ENCODE measurements at regions not wholly inside any gene's neighbourhood (a gene's known extent, or its start where the extent isn't known, plus 50 kb on each side); places are given as distances from the start of the nearest gene placed in this dataset.

- Histone ChIP-seq H3K9me3 (ENCODE audit: control insufficient read depth in 1 of 2, insufficient read depth in 1 of 2, low read depth in 1 of 2, low read length in 2 of 2) (no peaks in the 10 kb centered on the region; a peak in 1 of 4 replicates), H3K27ac (ENCODE audit: low read depth, low read length) (no peak overlapping the region), H3K4me1 (ENCODE audit: control insufficient read depth in 1 of 2, insufficient read depth in 2 of 2, low read length in 2 of 2) (no peaks in the 10 kb centered on the region), H3K4me3 (replicated peaks in 1 of 2; ENCODE audit: low read depth in 1 of 2, low read length in 2 of 2) (no peak overlapping the region), H3K27me3 (ENCODE audit: insufficient read depth, low read length) (no peaks in the 10 kb centered on the region), H4K20me1 (ENCODE audit: insufficient read depth) (no peaks in the 10 kb centered on the region), H3K9me2 (ENCODE audit: insufficient read depth) (no peaks in the 10 kb centered on the region), H3K79me2 (ENCODE audit: insufficient read depth, low read length) (no peaks in the 10 kb centered on the region), H3K36me3 (ENCODE audit: control insufficient read depth in 1 of 2, insufficient read depth in 2 of 2, low read length in 2 of 2) (no peaks in the 10 kb centered on the region), H3K4me2 (ENCODE audit: low read length) (no peak overlapping the region), H3K9ac (ENCODE audit: low read length) (no peak overlapping the region), H2AFZ (ENCODE audit: low read depth, low read length, poor library complexity, severe bottlenecking) (no peak overlapping the region)
- BruUV-seq (replicated peaks): no TSS peak
- intact Hi-C loops (cut with micrococcal nuclease): no loop called here
- ChIA-PET RAD21 (ENCODE audit: low non-redundant PET in 1 of 2, low total read pairs in 2 of 2, uncharacterized antibody in 2 of 2, unreplicated experiment in 2 of 2) (no interaction called here), CTCF (no interaction called here), POLR2A (no interaction called here)
- DNase-seq (ENCODE audit: low read depth, low spot score) (no peak), ATAC-seq (no peak)
- TF ChIP-seq CBX3 (IDR thresholded peaks at IDR 0.05; ENCODE audit: low read depth): no peak
- TF ChIP-seq ZBTB33 (IDR thresholded peaks at IDR 0.05; ENCODE audit: extremely low read depth, insufficient replicate concordance, low read length): no peak
- no peak for TF ChIP-seq POLR2AphosphoS5 (IDR thresholded peaks at IDR 0.05; ENCODE audit: low read depth, low read length)
- TF ChIP-seq EGR1 (IDR thresholded peaks at IDR 0.05; ENCODE audit: low read depth): no peak
- TF ChIP-seq TCF7L2 (IDR thresholded peaks at IDR 0.05; ENCODE audit: borderline replicate concordance, extremely low read depth, insufficient read depth, insufficient read length): no peak
- no peak for TF ChIP-seq ZFX (IDR thresholded peaks at IDR 0.05)
- no peak for TF ChIP-seq ZNF274 (IDR thresholded peaks at IDR 0.05; ENCODE audit: low read depth, low read length)
- no peak for TF ChIP-seq CEBPB (IDR thresholded peaks at IDR 0.05; ENCODE audit: low read depth)
- no peak for TF ChIP-seq SIN3A (IDR thresholded peaks at IDR 0.05; ENCODE audit: low read depth)
- no peak for TF ChIP-seq REST (IDR thresholded peaks at IDR 0.05; ENCODE audit: low read depth)
- no peak for TF ChIP-seq JUND (IDR thresholded peaks at IDR 0.05)
- no peak for TF ChIP-seq SP1 (IDR thresholded peaks at IDR 0.05; ENCODE audit: low read depth)
- TF ChIP-seq CTCF (IDR thresholded peaks at IDR 0.05 in 2 of 3, conservative IDR thresholded peaks at IDR 0.05 in 1 of 3; ENCODE audit: borderline replicate concordance in 1 of 3, insufficient read depth in 1 of 3, low read depth in 2 of 3, low read length in 2 of 3): no peak
- TF ChIP-seq FOSL1 (IDR thresholded peaks at IDR 0.05; ENCODE audit: low read depth): no peak
- TF ChIP-seq YY1 (IDR thresholded peaks at IDR 0.05; ENCODE audit: extremely low read depth, insufficient replicate concordance, low read depth, low read length): no peak
- no peak for TF ChIP-seq POLR2A (IDR thresholded peaks at IDR 0.05; ENCODE audit: borderline replicate concordance, extremely low read depth, insufficient read depth, insufficient read length)
- no peak for TF ChIP-seq ATF3 (IDR thresholded peaks at IDR 0.05)
- no peak for TF ChIP-seq RAD21 (IDR thresholded peaks at IDR 0.05; ENCODE audit: low read depth)
- no peak for TF ChIP-seq SRF (IDR thresholded peaks at IDR 0.05; ENCODE audit: low read depth)
Measured at GRCh38 chr13:89923052-89923451, 1424.4 kb upstream of the MIR17HG start.

Measured in HCT116 (cell line).